Nephron (organoid): ENCODE measurements at regions not wholly inside any gene's neighbourhood (a gene's known extent, or its start where the extent isn't known, plus 50 kb on each side); places are given as distances from the start of the nearest gene placed in this dataset.

Source experiments
- H3K27ac Mint-ChIP-seq, 3 experiments: 2 replicates each; pipeline ENCODE4 v1.8.0; 2020; ENCODE audit warnings: mixed read lengths in 3 of 3, mild to moderate bottlenecking in 2 of 3, moderate library complexity in 1 of 3
- H3K27me3 Mint-ChIP-seq: 2 replicates; pipeline ENCODE4 v1.8.0; 2021; ENCODE audit warnings: low read depth, mild to moderate bottlenecking, moderate library complexity, mixed read lengths
- H3K36me3 Mint-ChIP-seq: 2 replicates; pipeline ENCODE4 v1.8.0; 2020; ENCODE audit warnings: low read depth, mixed read lengths
- H3K4me1 Mint-ChIP-seq: 2 replicates; pipeline ENCODE4 v1.8.0; 2020; ENCODE audit warnings: mixed read lengths
- H3K4me3 Mint-ChIP-seq, 3 experiments: 2 replicates each; pipeline ENCODE4 v1.8.0; 2020; ENCODE audit warnings: mild to moderate bottlenecking in 3 of 3, mixed read lengths in 3 of 3, moderate library complexity in 2 of 3
- H3K9me3 Mint-ChIP-seq: 2 replicates; pipeline ENCODE4 v1.8.0; 2020; ENCODE audit warnings: mixed read lengths
- TF ChIP-seq, protein P1 (sequence below), 3 experiments: fragments of 200-600 bp; sonication (generic); IDR thresholded peaks; one replicate each; pipeline ENCODE4 v1.5.0; 2021; ENCODE audit warnings: antibody characterized with exemption in 3 of 3; ENCODE audit not compliant: unreplicated experiment in 3 of 3

GRCh38 chr19:28583713-28584112 is 629.2 kb downstream of the UQCRFS1 start:
- no peak overlapping the region for H3K27ac Mint-ChIP-seq
- H3K4me1 Mint-ChIP-seq: peaks cover 5% of the 10 kb centered on the region
- H3K9me3 Mint-ChIP-seq: no peaks in the 10 kb centered on the region
- H3K27me3 Mint-ChIP-seq: peaks cover 14% of the 10 kb centered on the region
- TF ChIP-seq, protein P1, sequence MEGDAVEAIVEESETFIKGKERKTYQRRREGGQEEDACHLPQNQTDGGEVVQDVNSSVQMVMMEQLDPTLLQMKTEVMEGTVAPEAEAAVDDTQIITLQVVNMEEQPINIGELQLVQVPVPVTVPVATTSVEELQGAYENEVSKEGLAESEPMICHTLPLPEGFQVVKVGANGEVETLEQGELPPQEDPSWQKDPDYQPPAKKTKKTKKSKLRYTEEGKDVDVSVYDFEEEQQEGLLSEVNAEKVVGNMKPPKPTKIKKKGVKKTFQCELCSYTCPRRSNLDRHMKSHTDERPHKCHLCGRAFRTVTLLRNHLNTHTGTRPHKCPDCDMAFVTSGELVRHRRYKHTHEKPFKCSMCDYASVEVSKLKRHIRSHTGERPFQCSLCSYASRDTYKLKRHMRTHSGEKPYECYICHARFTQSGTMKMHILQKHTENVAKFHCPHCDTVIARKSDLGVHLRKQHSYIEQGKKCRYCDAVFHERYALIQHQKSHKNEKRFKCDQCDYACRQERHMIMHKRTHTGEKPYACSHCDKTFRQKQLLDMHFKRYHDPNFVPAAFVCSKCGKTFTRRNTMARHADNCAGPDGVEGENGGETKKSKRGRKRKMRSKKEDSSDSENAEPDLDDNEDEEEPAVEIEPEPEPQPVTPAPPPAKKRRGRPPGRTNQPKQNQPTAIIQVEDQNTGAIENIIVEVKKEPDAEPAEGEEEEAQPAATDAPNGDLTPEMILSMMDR (IDR thresholded peaks at IDR 0.05; ENCODE audit: unreplicated experiment in 3 of 3): no peak
- no peaks in the 10 kb centered on the region for H3K36me3 Mint-ChIP-seq
- H3K4me3 Mint-ChIP-seq: no peak overlapping the region

DNA sequence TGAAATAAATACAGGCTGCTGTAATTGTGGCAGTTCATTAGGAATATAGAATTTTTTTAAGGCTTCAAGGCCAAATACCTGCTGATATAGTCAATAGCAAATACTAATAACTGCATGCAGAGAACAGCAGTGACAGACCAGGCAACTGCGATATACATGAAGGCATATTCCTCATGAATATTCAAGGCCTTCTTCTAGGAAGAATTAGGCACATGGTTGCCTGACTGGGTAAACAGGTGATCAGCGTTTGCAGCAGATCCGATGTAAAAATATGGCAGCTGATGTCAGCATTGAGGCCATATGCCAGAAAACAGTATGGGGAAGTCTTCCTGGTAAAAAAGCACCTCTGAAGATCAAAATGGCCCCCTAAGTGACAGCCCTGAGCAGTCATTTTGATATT is 629.7 kb downstream of the UQCRFS1 start:
- Mint-ChIP-seq H3K36me3 (no peaks in the 10 kb centered on the region), H3K27me3 (peaks cover 14% of the 10 kb centered on the region), H3K4me3 (no peak overlapping the region), H3K4me1 (peaks cover 5% of the 10 kb centered on the region), H3K27ac (no peak overlapping the region), H3K9me3 (no peaks in the 10 kb centered on the region)
- TF ChIP-seq, protein P1 (IDR thresholded peaks at IDR 0.05; ENCODE audit: unreplicated experiment in 3 of 3): no peak

DNA sequence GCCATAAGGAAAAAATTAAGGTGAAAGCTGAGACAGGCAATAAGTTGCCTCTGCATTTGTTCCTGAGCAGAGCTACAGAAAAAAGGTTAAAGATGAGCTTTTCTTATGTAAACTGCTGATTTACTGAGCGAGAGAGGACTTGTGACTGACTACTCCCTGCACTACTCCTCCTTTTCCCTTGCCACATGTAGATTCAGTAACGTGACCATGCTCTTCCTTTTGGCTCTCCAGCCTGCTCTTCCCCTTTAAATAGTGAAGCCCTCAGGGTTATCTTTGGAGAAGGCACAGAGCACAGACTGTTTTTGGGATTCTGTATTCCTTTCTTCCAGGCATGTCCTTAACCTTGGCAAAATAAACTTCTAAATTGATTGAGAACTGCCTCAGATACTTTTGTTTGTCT is 630.2 kb downstream of the UQCRFS1 start:
- Mint-ChIP-seq H3K36me3 (no peaks in the 10 kb centered on the region), H3K4me1 (peaks cover 8% of the 10 kb centered on the region), H3K27me3 (peaks cover 18% of the 10 kb centered on the region), H3K27ac (no peak overlapping the region), H3K4me3 (no peak overlapping the region), H3K9me3 (no peaks in the 10 kb centered on the region)
- TF ChIP-seq, protein P1 (IDR thresholded peaks at IDR 0.05; ENCODE audit: unreplicated experiment in 3 of 3): no peak

GRCh38 chr19:28582344-28582743 is 630.6 kb downstream of the UQCRFS1 start:
- Mint-ChIP-seq H3K27me3 (peaks cover 22% of the 10 kb centered on the region), H3K4me3 (no peak overlapping the region), H3K27ac (no peak overlapping the region), H3K36me3 (no peaks in the 10 kb centered on the region), H3K4me1 (peaks cover 13% of the 10 kb centered on the region), H3K9me3 (no peaks in the 10 kb centered on the region)
- TF ChIP-seq, protein P1 (IDR thresholded peaks at IDR 0.05; ENCODE audit: unreplicated experiment in 3 of 3): no peak

GRCh38 chr19:28581468-28581770 is 631.5 kb downstream of the UQCRFS1 start:
- Mint-ChIP-seq H3K4me1 (peaks cover 21% of the 10 kb centered on the region), H3K27me3 (peaks cover 20% of the 10 kb centered on the region), H3K27ac (no peak overlapping the region), H3K4me3 (no peak overlapping the region), H3K36me3 (no peaks in the 10 kb centered on the region), H3K9me3 (no peaks in the 10 kb centered on the region)
- TF ChIP-seq, protein P1 (IDR thresholded peaks at IDR 0.05; ENCODE audit: unreplicated experiment in 3 of 3): no peak

DNA sequence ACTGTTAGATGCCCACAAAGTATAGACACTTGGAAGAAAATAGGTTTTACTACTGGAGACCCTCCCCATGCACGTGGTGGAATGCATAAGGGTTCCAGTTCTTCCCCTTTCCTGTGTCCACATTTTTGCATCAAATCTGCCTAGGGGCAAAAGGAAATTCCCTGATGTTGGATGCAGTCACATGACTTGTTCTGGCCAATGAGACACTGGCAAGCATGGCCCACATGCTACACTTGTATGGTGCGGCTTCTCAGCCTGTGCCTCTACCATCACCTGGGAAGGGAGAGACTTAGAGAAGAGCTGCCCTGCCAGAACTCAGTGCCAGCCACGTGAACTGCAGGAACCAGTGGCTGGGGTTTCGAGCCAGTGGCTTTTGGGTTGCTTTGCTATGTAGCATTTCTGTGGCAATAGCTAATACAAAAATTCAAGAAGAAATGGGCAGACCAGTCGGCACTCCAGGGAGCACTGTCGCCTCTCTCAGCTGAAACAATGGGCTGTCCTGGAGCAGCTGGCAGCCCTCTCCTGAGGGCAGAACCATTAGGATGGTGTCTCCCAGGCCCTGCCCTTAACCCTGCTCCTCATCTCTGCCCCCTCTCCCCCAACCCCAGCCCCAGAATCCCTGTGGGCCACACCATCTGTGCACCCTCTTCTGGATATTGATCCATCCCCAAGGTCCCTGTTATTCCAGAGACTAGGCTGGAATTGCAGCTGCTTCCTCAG is 634.0 kb downstream of the UQCRFS1 start:
- Mint-ChIP-seq H3K27me3 (peaks cover 19% of the 10 kb centered on the region), H3K4me3 (no peak overlapping the region), H3K4me1 (peaks cover 21% of the 10 kb centered on the region), H3K36me3 (no peaks in the 10 kb centered on the region), H3K27ac (no peak overlapping the region), H3K9me3 (no peaks in the 10 kb centered on the region)
- TF ChIP-seq, protein P1 (IDR thresholded peaks at IDR 0.05; ENCODE audit: unreplicated experiment in 3 of 3): no peak
